HT-29 (cell line): ENCODE measurements at regions not wholly inside any gene's neighbourhood (a gene's known extent, or its start where the extent isn't known, plus 50 kb on each side); places are given as distances from the start of the nearest gene placed in this dataset.
"Not testable (repeated sequence)": the region's sequence is repeated elsewhere in the genome, so short reads cannot be mapped to it uniquely, and the experiment has no call there.

Experiments used
- DNase-seq: peaks from one replicate; pipeline ENCODE4 v3.0.0-alpha.2; 2015; ENCODE audit warnings: low spot score

DNA sequence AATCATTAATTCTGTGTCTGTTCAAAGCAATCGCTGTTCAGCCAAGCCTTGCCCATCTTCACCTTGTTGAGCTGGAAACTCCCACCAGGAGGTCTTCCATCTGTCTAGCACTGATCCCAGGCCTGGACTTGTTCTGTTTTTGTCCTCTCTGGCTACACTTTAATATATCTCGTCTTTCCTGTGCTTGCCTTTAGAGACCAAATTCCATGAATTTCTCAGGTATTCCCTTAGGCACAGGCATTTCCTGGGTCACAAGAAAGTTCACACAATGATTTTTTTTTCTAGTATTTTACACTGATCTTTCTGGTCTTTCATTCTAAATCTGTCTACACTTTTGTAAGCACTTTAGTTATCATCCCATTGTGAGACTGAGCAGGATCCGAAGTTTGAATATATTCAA lies 116.4 kb upstream of the CCND2 start:
- DNase-seq: no peak

DNA sequence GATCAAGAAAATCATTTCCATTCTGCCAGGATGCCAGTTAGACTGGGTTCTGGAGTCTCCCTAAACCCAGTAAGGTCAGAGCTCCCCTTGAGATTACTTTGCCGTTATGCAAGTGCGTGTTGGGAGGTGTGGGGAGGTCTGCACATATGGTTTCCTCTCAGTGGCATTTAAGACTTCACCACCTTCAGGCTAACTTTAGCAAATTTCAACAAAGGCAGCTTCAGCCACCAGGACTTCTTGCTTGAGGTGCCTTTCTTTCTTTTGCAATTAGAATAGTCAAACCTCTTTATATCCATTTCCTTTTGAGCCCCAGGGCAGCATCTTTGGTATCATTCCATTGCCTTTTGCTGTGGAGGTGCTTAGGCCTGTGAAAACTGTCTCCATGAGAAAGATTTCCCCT lies 117.2 kb upstream of the CCND2 start:
- no peak for DNase-seq

DNA sequence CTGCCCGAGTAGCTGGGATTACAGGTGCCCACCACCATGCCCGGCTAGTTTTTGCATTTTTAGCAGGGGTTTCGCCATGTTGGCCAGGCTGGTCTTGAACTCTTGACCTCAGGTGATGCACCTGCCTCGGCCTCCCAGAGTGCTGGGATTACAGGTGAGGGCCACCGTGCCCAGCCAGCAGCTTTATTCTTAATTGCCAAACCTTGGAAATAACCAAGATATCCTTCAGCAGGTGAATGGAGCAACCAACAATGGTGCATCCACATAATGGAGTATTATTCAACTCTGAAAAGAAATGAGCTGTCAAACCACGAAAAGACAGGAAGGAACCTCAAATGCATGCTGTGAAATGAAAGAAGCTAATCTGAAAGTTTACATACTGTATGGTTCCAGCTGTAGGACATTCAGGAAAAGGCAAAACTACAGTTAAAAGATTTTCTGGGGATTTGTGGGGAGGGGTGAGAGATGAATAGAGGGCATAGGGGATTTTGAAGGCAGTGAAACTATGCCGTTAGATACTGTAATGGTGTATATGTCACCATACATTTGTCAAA lies 118.8 kb upstream of the CCND2 start:
- no peak for DNase-seq

DNA sequence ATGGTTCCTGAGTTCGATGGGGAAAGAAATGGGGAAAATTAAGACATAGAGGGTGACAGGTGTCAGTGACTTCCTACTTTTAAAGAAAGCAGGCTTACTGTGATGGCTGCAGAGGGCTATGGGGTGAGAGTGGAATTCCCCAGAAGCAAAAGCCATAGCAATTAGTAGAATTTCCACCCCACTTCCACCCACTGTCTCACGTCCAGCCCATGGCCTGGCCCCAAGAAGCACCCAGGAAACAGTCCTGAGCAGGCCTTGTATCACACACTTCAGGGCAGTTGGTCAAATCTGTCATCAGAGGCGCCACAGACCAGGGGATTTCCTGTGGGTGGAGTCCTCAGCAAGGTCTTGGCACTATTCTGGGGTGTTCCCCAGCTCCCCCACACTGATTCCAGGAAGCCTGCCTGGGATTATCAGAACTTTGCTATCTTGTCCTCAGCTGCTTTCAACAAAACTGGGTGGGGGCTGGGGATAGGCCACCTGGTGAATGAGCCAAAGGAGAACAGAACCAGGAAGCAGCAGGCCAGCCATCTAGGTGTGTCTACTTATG lies 120.1 kb upstream of the CCND2 start:
- DNase-seq: no peak

DNA sequence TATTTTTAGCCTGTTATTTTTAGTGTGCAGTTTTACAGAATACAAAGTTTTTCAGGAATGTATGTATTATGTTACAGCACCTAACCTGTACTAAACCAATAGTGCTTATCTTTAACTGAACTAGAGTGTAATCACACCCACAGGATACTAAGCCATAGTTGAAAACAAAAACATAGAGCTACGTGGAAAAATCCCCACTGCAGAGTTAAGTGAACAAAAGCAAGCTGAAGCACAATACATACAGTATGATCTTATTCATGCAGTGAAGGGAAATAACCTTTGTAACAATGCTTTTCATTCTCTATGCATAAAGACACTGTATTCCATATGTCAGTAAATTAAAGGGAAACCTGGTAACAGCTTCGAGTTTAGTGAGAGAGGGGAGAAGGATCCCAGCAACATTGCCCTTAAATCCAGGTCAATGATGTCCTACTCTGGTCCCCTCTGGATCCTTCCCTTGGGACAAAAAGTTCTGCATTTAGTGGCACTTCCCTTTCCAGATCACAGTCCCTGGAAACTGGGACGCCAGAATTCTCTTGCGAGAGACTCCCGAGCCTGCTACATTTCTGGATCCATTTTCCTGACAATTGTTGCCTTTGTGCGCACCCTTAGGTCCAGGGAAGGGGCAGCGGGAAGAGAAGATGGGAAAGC lies 121.3 kb upstream of the CCND2 start:
- DNase-seq: no peak

DNA sequence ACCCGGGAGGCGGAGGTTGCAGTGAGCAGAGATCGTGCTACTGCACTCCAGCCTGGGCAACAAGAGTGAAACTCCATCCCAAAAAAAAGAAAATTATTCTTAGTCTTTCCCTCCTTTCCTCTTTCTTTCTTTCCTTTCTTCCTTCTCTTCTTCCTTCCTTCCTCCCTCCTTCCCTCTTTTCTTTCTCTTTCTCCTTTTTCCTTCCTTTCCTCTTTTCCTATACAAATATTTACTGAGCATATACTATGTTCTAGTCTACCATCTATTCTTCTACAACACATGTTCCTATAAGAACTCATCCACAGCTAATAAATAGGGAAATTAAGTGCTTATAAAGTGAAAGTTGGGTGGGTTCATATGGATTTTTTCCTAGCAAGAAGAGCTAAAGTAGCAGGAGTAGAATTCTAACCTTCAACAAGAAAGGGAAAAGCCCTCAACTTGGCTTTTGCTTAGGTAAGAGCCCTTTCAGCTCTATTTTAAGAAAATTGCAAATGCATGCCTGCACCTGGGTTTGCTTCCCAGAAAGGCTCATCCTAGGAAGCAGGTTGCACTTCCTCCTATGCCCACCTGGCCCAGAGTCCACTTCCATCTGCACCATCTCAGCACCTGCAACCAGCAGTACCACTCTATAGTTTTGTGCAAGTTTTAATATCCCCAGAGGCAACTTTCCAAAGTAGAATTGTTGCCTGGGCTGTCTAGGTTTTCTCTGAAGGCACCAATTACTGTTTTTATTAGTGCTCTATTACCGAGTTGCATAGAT lies 122.0 kb upstream of the CCND2 start:
- DNase-seq: no peak

DNA sequence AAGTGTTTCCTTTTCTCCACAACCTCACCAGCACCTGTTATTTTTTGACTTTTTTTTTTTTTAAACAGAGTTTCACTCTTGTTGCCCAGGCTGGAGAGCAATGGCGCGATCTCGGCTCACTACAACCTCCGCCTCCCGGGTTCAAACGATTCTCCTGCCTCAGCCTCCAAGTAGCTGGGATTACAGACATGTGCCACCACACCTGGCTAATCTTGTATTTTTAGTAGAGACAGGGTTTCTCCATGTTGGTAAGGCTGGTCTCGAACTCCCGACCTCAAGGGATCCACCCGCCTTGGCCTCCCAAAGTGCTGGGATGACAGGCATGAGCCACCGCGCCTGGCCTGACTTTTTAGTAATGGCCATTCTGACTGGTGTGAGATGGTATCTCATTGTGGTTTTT lies 123.2 kb upstream of the CCND2 start:
- not testable (repeated sequence) for DNase-seq

DNA sequence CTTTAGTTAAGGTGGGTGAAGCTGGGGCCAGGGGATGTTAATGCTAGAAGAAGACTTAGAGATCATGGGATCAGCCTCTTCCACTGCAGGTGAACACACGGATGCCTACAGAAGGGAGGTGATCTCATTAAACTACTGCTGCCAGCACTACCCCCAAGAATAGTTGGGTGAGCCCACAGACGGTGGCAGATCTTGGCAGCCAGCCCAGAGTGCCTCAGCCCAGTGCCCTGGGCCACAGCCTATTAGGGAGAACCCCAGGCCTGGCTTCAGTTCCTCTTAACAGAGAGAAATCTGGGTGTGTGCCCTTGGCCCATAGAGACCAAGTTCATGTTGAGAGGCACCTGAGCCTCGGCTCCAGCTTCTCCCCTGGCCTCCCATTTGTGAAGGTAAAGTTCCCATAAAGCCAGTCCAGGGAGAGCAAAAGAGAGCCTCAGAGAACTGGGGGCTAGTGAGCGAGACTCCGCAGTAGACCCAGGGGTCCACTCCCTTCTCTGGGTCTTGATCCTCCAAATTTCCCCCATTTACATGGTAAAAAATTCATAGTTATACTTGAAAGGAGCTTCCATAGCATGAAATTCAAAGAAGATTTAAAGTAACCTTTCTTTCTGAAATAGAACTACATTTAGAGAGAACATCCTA lies 125.0 kb upstream of the CCND2 start:
- no peak for DNase-seq

DNA sequence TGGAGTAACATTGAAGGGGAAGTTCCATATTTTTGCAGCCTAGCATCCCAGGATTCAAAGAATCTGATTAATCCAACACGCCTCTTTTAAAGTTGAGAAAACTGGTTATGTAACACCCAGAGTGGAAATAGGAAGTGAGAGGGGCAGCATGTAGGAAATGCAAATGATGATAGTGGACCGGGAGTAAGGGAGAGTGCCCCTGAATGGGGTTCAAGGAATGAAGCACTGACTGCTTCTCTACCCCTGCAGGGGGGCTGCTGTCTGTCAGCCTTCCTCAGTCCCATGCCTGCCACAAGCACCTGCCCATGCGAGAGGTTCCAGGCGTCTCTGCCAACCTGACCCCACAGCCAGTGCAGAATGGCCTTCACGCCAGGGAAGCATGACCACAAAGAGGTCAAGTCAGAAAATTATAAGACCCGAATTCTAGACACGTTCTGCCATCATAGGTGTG lies 126.5 kb upstream of the CCND2 start:
- no peak for DNase-seq

DNA sequence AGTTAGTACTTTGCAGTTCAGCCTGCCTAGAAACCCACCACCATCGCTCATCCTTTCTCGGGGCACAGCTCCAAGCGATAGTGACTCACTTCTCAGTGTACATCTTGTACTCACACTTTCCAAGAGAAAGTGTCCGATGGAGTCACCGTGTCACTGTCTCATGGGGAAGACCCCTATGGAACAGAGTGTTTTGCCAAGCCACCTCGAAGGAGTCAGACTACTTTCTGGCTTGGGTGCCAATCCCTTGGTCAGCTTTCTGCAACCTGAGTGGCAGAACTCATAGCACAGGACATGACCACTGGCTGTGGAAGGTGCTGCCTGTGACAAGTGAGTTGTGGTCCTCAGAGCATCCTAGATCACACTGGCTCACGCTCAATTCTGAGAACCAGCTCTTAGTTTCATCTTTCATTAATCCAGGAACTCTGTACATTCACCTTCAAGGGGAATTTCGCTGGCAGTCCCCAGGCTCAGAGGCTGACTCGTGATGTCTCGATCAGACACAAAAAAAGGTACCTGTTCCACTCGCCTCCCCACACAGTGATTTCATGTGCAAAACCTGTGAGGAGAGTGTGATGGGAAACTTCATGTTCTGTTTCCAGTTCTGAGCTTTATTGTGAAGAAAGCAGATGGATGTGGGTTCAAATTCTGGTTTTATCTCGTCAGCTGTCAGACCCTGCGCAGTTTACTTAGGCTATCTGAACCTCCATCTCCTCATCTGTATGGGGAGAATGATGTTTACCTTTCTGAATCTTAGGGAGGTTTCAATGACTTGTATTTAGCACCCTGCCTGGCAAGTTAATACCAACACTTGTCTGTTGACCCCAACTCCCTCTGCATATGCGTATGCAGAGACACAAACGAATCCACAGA lies 127.3 kb upstream of the CCND2 start:
- DNase-seq: no peak

DNA sequence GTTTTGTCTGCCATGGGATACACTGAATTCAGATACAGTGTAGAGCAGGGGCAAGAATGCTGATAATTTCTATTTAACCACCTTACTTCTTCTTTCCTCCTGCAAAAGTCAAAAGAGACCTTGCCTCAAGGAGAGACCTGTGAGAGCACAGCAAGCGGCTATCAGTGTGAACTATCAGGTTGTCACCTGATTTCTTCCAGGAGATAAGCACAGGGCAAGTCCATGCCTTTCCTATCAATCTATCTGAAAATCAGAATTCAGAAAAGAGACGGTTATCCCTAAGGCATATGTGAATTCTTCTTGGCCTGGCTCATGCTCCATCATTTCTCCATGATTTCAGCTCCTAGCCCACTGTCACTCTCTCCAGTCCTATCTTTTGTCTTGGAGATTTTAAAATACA lies 128.9 kb upstream of the CCND2 start:
- no peak for DNase-seq

DNA sequence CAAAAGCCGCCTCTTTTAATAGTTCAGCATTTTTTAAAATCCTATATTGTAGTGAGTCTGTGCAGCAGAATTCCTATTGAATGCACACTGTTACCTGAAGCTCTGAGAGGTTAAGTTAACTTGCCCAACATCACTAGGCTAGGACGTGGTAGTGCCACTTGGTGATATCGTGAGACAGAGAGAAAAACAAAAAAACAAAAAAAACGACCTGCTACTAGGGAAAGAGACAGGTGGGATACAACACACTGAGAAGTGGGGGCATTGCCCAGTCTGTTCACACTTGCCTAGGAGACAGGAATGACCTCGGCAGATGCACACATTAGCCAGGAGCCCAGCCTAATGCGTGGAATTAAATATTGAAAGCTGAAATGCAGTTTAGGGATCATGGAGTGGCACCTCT lies 129.7 kb upstream of the CCND2 start:
- DNase-seq: peak; percentile 12

DNA sequence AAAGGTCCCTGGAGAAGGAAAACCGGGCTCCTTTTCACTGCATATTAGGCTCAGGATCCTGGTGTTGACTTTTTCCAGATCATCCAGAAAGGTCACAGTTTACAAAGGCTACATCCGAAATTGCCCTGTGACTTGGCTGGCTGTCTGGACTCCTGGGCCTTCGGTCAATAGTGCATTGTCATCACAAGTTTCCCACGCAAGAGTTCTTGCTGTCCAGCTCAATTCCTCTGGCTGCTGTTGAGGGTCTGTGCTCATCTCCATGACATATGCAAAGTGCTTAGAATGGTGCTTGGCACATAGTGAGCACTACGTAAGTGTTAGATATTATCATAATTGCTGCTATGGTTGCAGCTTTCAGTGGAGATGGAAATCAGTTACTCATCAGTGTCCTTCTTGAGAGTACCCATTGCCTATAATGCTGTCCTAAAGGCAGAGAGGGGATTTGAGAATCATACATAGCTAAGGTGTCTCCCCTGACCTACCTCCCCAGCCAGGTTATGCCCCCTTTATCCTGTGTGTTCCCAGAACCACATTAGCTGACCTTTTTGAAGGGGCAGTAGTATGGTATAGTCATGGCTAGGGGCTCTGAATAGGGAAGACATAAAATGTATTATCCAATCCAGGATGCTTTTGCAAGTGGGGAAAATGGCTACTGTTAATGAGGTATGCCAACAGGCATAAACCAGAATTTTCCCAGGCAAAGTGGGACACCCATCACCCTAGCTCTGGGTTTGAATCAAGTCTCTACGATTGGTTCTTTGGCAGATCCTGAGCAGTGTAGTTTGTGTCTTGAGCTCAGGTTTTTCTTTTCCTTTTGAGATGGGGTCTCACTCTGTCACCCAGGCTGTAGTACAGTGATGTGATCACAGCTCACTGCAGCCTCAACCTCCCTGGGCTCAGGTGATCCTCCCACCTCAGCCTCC lies 132.0 kb upstream of the CCND2 start:
- no peak for DNase-seq

DNA sequence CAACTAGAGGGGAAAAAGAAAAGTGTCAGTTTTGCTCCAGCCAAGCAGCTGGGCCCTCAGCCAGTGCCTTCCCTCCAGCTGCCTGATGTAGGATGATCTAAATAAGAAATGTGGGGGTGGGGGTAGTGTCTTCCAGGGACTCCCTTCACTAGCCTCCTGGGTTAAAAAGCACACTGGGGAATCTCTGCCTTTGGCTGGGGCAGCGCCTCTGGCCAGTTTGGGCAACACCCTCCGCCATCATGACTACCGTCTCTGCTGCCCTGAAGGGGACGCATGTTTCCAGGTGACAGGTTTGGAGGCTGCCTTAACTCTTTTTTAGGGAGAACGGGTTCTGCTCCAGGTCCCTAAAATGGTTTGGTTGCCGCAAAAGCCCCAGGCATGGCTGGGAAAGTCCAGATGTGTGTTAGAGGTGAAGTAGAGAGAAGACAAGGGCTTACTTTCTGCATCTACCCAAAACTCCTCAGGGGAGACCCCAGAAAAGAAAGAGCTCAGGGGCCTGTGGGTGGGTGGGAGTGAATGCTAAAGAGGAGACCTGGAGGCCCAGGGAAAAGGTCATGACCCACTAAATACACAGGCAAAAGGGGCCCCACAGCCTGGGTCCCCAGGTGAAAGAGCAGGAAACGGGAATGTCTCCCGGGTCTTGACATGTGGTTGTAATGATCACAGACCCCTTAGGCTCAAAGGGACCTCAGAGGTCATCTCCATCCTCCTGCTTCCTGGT lies 132.8 kb upstream of the CCND2 start:
- DNase-seq: no peak

DNA sequence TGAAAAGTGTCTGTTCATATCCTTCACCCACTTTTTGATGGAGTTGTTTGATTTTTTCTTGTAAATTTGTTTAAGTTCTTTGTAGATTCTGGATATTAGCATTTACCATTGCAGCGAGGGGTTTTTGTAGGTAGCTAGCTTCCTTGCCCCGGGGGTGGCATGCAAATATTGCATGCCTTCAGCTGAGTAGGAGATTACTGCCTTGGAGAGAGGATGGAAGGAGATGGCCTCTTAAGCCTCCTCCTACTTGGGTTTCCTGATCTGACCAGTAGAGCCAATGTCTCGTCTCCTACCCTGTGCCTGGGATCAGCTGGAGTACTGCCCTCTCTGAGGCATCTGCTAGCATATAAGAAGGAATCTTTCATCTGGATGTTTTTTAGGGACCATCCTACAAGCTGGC lies 134.4 kb upstream of the CCND2 start:
- DNase-seq: no peak

DNA sequence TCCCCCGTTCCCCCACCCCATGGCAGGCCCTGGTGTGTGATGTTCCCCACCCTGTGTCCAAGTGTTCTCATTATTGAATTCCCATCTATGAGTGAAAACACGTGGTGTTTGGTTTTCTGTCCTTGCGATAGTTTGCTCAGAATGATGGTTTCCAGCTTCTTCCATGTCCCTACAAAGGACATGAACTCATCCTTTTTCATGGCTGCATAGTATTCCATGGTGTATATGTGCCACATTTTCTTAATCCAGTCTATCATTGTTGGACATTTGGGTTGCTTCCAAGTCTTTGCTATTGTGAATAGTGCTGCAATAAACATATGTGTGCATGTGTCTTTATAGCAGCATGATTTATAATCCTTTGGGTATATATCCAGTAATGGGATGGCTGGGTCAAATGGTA lies 135.0 kb upstream of the CCND2 start:
- DNase-seq: not testable (repeated sequence)

DNA sequence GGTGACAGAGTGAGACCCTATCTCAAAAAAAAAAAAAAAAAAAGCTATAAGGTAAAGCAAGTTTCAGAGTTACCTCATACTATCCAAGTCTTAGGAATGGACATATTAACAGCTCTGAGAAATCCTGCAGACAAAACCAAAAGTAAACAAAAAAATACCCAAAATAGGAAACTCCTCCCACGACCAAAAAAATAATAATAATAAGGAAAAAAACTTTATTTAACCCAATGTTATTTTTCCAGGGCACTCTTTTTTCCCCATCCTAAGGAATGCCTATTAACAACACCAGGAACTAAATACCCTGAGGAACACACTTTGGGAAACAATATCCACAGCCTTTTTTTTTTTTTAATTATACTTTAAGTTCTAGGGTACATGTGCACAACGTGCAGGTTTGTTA lies 135.5 kb upstream of the CCND2 start:
- DNase-seq: no peak

DNA sequence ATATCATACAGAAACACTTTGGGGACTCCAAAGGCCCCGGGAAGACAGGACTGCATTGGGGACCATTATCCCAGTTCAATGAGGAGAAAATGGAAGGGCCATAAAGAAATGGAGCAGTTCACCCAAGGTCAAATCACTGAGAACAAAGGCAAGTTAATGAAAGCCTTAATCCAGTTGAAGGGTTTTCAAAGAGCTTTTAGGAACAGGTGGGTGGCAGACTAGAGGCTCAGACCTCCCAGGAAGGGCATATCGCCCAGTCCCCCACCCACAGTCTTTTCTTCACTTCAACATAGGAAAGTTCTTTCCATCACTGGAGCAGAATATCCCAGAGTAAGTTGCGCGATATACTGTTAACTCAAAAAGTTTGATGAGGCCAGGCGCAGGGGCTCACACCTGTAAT lies 136.1 kb upstream of the CCND2 start:
- no peak for DNase-seq

DNA sequence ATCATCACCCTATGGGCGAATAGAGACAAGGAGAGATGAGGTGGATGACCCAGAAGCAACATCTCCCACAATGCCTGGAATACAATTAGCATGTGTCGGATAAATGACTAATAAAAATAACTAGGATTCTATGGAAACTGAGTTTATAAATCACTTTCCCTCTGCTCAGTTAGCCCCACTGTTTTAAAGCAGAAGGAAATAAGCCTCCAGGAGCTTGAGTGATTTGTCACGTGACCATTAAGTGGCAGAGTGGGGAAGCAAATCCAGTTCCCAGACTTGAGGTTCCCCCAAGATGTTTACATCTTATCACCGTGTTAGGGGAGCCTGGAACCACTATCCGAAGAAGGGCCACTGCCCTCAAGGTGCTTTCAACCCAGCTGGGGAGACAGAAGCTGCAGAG lies 136.5 kb upstream of the CCND2 start:
- DNase-seq: no peak
